Loucy (cell line): ENCODE measurements at regions not wholly inside any gene's neighbourhood (a gene's known extent, or its start where the extent isn't known, plus 50 kb on each side); places are given as distances from the start of the nearest gene placed in this dataset.

Experiments used
- H2AFZ ChIP-seq: fragments of 200-600 bp; sonication (generic); 2 replicates; pipeline ENCODE4 v1.6.0; 2016; ENCODE audit warnings: antibody characterized with exemption, mild to moderate bottlenecking, low read length, moderate library complexity
- H3F3A ChIP-seq: fragments of 200-600 bp; 2 replicates; pipeline ENCODE4 v1.6.0; 2016; ENCODE audit warnings: antibody characterized with exemption, low read depth, mild to moderate bottlenecking
- H3K27me3 ChIP-seq: fragments of 200-600 bp; sonication (generic); 2 replicates; pipeline ENCODE4 v1.6.1; 2014; ENCODE audit warnings: low read length, mild to moderate bottlenecking; ENCODE audit not compliant: insufficient read depth, poor library complexity, severe bottlenecking
- H3K36me3 ChIP-seq: fragments of 200-600 bp; sonication (generic); 2 replicates; pipeline ENCODE4 v1.6.1; 2016; ENCODE audit warnings: low read length; ENCODE audit not compliant: insufficient read depth
- H3K4me1 ChIP-seq: fragments of 200-600 bp; sonication (generic); 2 replicates; pipeline ENCODE4 v1.5.1; 2014; ENCODE audit warnings: low read length, mild to moderate bottlenecking; ENCODE audit not compliant: insufficient read depth, poor library complexity, severe bottlenecking
- H3K4me2 ChIP-seq: fragments of 200-600 bp; sonication (generic); 2 replicates; pipeline ENCODE4 v1.6.0; 2014; ENCODE audit warnings: antibody characterized with exemption, low read length, low read depth, mild to moderate bottlenecking; ENCODE audit not compliant: poor library complexity, severe bottlenecking
- H3K4me3 ChIP-seq: fragments of 200-600 bp; sonication (generic); 2 replicates; pipeline ENCODE4 v1.5.1; 2014; ENCODE audit warnings: low read length, mild to moderate bottlenecking, mixed read lengths; ENCODE audit not compliant: poor library complexity, severe bottlenecking
- H3K79me2 ChIP-seq: fragments of 200-600 bp; sonication (generic); 2 replicates; pipeline ENCODE4 v1.6.1; 2014; ENCODE audit warnings: low read length; ENCODE audit not compliant: insufficient read depth
- H3K9ac ChIP-seq: fragments of 200-600 bp; sonication (generic); 2 replicates; pipeline ENCODE4 v1.6.0; 2014; ENCODE audit warnings: mild to moderate bottlenecking, low read depth, low read length, moderate library complexity; ENCODE audit not compliant: poor library complexity, severe bottlenecking
- H3K9me2 ChIP-seq: fragments of 200-600 bp; sonication (generic); replicated peaks from 2 replicates; pipeline ENCODE4 v1.6.1; 2016; ENCODE audit warnings: low read depth, low read length, mixed read lengths
- H3K9me3 ChIP-seq: fragments of 200-600 bp; sonication (generic); 2 replicates; pipeline ENCODE4 v1.6.1; 2014; ENCODE audit warnings: mild to moderate bottlenecking, antibody characterized with exemption, low read length, low read depth; ENCODE audit not compliant: insufficient read depth
- H4K20me1 ChIP-seq: fragments of 200-600 bp; sonication (generic); 2 replicates; pipeline ENCODE4 v1.6.0; 2014; ENCODE audit warnings: antibody characterized with exemption, low read length, mild to moderate bottlenecking; ENCODE audit not compliant: insufficient read depth, poor library complexity, severe bottlenecking
- CTCF ChIP-seq: fragments of 200-600 bp; sonication (generic); conservative IDR thresholded peaks from 2 replicates; pipeline ENCODE4 v1.5.1; 2014; ENCODE audit warnings: mild to moderate bottlenecking, antibody characterized with exemption, low read length
- EZH2phosphoT487 ChIP-seq: fragments of 200-600 bp; IDR thresholded peaks from 2 replicates; pipeline ENCODE4 v1.6.1; 2018; ENCODE audit warnings: antibody characterized with exemption, mild to moderate bottlenecking, moderate library complexity, borderline replicate concordance

- Histone ChIP-seq H3K9me2 (no peaks in the 10 kb centered on the region), H3K9ac (no peak overlapping the region), H3K4me2 (no peak overlapping the region), H2AFZ (no peak overlapping the region), H3K4me1 (no peaks in the 10 kb centered on the region), H4K20me1 (no peaks in the 10 kb centered on the region), H3K36me3 (no peaks in the 10 kb centered on the region), H3F3A (no peaks in the 10 kb centered on the region), H3K4me3 (no peak overlapping the region), H3K9me3 (no peaks in the 10 kb centered on the region), H3K79me2 (no peaks in the 10 kb centered on the region), H3K27me3 (no peaks in the 10 kb centered on the region)
- TF ChIP-seq EZH2phosphoT487 (no peak), CTCF (no peak)
Measured at GRCh38 chr17:36750316-36750885, 149.0 kb downstream of the MRM1 start.

- Histone ChIP-seq H3K79me2 (no peaks in the 10 kb centered on the region), H3K4me3 (no peak overlapping the region), H3K27me3 (no peaks in the 10 kb centered on the region), H2AFZ (no peak overlapping the region), H3K9ac (no peak overlapping the region), H3F3A (no peaks in the 10 kb centered on the region), H3K4me2 (no peak overlapping the region), H3K9me2 (no peaks in the 10 kb centered on the region), H3K4me1 (no peaks in the 10 kb centered on the region), H3K36me3 (no peaks in the 10 kb centered on the region), H3K9me3 (no peaks in the 10 kb centered on the region), H4K20me1 (no peaks in the 10 kb centered on the region)
- TF ChIP-seq EZH2phosphoT487 (no peak), CTCF (no peak)
Measured at GRCh38 chr17:36752096-36752888, 150.9 kb downstream of the MRM1 start.

- Histone ChIP-seq H3K79me2 (no peaks in the 10 kb centered on the region), H3K27me3 (no peaks in the 10 kb centered on the region), H3K4me2 (no peak overlapping the region), H3K4me1 (no peaks in the 10 kb centered on the region), H2AFZ (no peak overlapping the region), H4K20me1 (no peaks in the 10 kb centered on the region), H3K9me2 (no peaks in the 10 kb centered on the region), H3K36me3 (no peaks in the 10 kb centered on the region), H3F3A (no peaks in the 10 kb centered on the region), H3K9me3 (no peaks in the 10 kb centered on the region), H3K9ac (no peak overlapping the region), H3K4me3 (no peak overlapping the region)
- TF ChIP-seq CTCF = peak; percentile 83
- TF ChIP-seq EZH2phosphoT487 = no peak
Measured at GRCh38 chr17:36755586-36755985, 154.2 kb downstream of the MRM1 start.
